OCI-LY7 (cell line): ENCODE measurements at regions not wholly inside any gene's neighbourhood (a gene's known extent, or its start where the extent isn't known, plus 50 kb on each side); places are given as distances from the start of the nearest gene placed in this dataset.

Experiments
- EZH2phosphoT487 ChIP-seq: fragments of 200-600 bp; sonication (generic); IDR thresholded peaks from 2 replicates; pipeline ENCODE4 v1.6.1; 2018; ENCODE audit warnings: low read depth, borderline replicate concordance, mild to moderate bottlenecking, mixed run types, antibody characterized with exemption, low read length, moderate library complexity, mixed read lengths
- TF ChIP-seq, protein P1 (sequence below): fragments of 200-600 bp; sonication (generic); conservative IDR thresholded peaks from 2 replicates; pipeline ENCODE4 v1.5.1; 2014; ENCODE audit warnings: mild to moderate bottlenecking, antibody characterized with exemption, low read length, moderate library complexity, mixed read lengths

DNA sequence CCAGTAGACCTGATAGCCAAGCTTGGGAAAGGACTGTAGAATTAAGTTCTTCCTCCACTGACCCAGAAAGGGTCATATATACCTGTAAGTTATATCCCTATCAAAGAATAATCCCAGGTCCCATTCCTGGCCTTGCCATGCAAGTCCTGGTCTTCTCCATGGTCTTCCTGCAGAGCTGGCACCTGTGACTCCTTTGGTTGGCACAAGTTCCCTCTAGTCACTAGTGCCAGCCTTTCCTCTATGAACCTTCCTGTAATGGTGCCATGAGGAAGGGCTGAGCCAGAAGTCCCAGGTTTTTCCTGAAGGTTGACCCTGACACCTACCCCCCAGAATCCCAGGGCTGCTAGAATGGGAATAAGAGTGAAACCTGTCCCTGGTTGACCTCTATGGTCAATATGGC, 54.1 kb upstream of the UNC5B start:
- TF ChIP-seq, protein P1, sequence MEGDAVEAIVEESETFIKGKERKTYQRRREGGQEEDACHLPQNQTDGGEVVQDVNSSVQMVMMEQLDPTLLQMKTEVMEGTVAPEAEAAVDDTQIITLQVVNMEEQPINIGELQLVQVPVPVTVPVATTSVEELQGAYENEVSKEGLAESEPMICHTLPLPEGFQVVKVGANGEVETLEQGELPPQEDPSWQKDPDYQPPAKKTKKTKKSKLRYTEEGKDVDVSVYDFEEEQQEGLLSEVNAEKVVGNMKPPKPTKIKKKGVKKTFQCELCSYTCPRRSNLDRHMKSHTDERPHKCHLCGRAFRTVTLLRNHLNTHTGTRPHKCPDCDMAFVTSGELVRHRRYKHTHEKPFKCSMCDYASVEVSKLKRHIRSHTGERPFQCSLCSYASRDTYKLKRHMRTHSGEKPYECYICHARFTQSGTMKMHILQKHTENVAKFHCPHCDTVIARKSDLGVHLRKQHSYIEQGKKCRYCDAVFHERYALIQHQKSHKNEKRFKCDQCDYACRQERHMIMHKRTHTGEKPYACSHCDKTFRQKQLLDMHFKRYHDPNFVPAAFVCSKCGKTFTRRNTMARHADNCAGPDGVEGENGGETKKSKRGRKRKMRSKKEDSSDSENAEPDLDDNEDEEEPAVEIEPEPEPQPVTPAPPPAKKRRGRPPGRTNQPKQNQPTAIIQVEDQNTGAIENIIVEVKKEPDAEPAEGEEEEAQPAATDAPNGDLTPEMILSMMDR: no peak
- no peak for TF ChIP-seq EZH2phosphoT487
